Liver (tissue), 3 donors: ENCODE measurements at regions not wholly inside any gene's neighbourhood (a gene's known extent, or its start where the extent isn't known, plus 50 kb on each side); places are given as distances from the start of the nearest gene placed in this dataset.

Source experiments
- ATF3 ChIP-seq: IDR thresholded peaks from 2 replicates; pipeline ENCODE4 v1.6.1; 2016; ENCODE audit warnings: antibody characterized with exemption
- CTCF ChIP-seq: fragments of 150-350 bp; IDR thresholded peaks from 2 replicates; pipeline ENCODE4 v1.5.1; 2017; ENCODE audit warnings: improper control_type of control experiment, low read depth, low read length; ENCODE audit not compliant: missing input control
- GABPA ChIP-seq, 2 donors: IDR thresholded peaks in 1 of 2; conservative IDR thresholded peaks in 1 of 2; 2 replicates each; pipeline ENCODE4 v1.6.1; 2016; ENCODE audit warnings: antibody characterized with exemption in 2 of 2, mild to moderate bottlenecking in 1 of 2, moderate library complexity in 1 of 2
- HNF4G ChIP-seq: IDR thresholded peaks from 2 replicates; pipeline ENCODE4 v1.6.1; 2016; ENCODE audit warnings: antibody characterized with exemption
- JUND ChIP-seq, 2 donors: IDR thresholded peaks; 2 replicates each; pipeline ENCODE4 v1.6.1; 2016; ENCODE audit warnings: antibody characterized with exemption in 2 of 2
- RAD21 ChIP-seq, 2 donors: IDR thresholded peaks; 2 replicates each; pipeline ENCODE4 v1.6.1; 2016; ENCODE audit warnings: antibody characterized with exemption in 2 of 2, mild to moderate bottlenecking in 2 of 2
- SP1 ChIP-seq: IDR thresholded peaks from 2 replicates; pipeline ENCODE4 v1.6.1; 2018; ENCODE audit warnings: antibody characterized with exemption, mild to moderate bottlenecking
- TAF1 ChIP-seq: conservative IDR thresholded peaks from 2 replicates; pipeline ENCODE4 v1.6.1; 2016; ENCODE audit warnings: antibody characterized with exemption, mild to moderate bottlenecking
- YY1 ChIP-seq: IDR thresholded peaks from 2 replicates; pipeline ENCODE4 v1.6.1; 2016; ENCODE audit warnings: antibody characterized with exemption, mild to moderate bottlenecking
- TF ChIP-seq, protein P1 (sequence below): IDR thresholded peaks from 2 replicates; pipeline ENCODE4 v1.6.1; 2016; ENCODE audit warnings: antibody characterized with exemption, mild to moderate bottlenecking
- TF ChIP-seq, protein P2 (sequence below): IDR thresholded peaks from 2 replicates; pipeline ENCODE4 v1.6.1; 2016; ENCODE audit warnings: antibody characterized with exemption
- donor health status: healthy.
- donor health status: healthy.

DNA sequence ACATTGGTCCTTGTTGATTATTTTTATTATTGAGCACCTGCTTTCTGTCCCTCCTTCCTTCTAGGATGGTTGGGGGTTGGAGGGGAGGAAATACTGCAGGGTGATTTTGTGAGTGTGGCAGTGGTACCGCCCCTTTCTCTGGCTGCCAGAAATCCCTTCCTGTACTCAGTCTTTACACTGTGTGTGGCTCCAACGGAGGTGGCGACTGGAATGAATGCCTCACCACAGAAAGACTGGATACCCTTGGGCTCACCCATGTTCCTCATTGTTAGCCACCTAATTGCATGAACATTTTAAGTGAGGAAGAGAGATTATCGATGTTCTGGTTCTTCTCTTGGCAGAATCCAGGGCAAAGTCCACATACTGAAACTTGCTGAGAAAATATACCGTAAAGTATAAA is 272.0 kb upstream of the E2F7 start:
- no peak for TF ChIP-seq CTCF
- no peak for TF ChIP-seq HNF4G
- no peak for TF ChIP-seq RAD21 (IDR thresholded peaks at IDR 0.05)
- no peak for TF ChIP-seq ATF3
- no peak for TF ChIP-seq YY1
- TF ChIP-seq SP1 = no peak
- TF ChIP-seq, protein P1, sequence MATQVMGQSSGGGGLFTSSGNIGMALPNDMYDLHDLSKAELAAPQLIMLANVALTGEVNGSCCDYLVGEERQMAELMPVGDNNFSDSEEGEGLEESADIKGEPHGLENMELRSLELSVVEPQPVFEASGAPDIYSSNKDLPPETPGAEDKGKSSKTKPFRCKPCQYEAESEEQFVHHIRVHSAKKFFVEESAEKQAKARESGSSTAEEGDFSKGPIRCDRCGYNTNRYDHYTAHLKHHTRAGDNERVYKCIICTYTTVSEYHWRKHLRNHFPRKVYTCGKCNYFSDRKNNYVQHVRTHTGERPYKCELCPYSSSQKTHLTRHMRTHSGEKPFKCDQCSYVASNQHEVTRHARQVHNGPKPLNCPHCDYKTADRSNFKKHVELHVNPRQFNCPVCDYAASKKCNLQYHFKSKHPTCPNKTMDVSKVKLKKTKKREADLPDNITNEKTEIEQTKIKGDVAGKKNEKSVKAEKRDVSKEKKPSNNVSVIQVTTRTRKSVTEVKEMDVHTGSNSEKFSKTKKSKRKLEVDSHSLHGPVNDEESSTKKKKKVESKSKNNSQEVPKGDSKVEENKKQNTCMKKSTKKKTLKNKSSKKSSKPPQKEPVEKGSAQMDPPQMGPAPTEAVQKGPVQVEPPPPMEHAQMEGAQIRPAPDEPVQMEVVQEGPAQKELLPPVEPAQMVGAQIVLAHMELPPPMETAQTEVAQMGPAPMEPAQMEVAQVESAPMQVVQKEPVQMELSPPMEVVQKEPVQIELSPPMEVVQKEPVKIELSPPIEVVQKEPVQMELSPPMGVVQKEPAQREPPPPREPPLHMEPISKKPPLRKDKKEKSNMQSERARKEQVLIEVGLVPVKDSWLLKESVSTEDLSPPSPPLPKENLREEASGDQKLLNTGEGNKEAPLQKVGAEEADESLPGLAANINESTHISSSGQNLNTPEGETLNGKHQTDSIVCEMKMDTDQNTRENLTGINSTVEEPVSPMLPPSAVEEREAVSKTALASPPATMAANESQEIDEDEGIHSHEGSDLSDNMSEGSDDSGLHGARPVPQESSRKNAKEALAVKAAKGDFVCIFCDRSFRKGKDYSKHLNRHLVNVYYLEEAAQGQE = no peak
- TF ChIP-seq, protein P2, sequence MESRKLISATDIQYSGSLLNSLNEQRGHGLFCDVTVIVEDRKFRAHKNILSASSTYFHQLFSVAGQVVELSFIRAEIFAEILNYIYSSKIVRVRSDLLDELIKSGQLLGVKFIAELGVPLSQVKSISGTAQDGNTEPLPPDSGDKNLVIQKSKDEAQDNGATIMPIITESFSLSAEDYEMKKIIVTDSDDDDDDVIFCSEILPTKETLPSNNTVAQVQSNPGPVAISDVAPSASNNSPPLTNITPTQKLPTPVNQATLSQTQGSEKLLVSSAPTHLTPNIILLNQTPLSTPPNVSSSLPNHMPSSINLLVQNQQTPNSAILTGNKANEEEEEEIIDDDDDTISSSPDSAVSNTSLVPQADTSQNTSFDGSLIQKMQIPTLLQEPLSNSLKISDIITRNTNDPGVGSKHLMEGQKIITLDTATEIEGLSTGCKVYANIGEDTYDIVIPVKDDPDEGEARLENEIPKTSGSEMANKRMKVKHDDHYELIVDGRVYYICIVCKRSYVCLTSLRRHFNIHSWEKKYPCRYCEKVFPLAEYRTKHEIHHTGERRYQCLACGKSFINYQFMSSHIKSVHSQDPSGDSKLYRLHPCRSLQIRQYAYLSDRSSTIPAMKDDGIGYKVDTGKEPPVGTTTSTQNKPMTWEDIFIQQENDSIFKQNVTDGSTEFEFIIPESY = no peak
- TF ChIP-seq JUND (IDR thresholded peaks at IDR 0.05) = no peak
- TF ChIP-seq GABPA (IDR thresholded peaks at IDR 0.05 in 1 of 2, conservative IDR thresholded peaks at IDR 0.05 in 1 of 2) = no peak
- no peak for TF ChIP-seq TAF1
